ENCODE measurements at regions not wholly inside any gene's neighbourhood (a gene's known extent, or its start where the extent isn't known, plus 50 kb on each side); places are given as distances from the start of the nearest gene placed in this dataset.

GRCh38 chr9:87271696-87272477 is 225.8 kb upstream of the DAPK1 start:
- intact Hi-C loops (cut with micrococcal nuclease): no loop called here
- no peaks in the 10 kb centered on the region for H3K36me3 Mint-ChIP-seq (ENCODE audit: low read depth)
- peaks cover 17% of the 10 kb centered on the region for H3K4me1 Mint-ChIP-seq (ENCODE audit: low read depth)
- DNase-seq (no peak), ATAC-seq (no peak)
- H3K27ac Mint-ChIP-seq: no peak overlapping the region
- ChIA-PET CTCF (no interaction called here), POLR2A (no interaction called here)
- peaks cover 25% of the 10 kb centered on the region for H3K27me3 Mint-ChIP-seq
- H3K9me3 Mint-ChIP-seq: no peaks in the 10 kb centered on the region
- TF ChIP-seq CTCF (IDR thresholded peaks at IDR 0.05): no peak
- no peak overlapping the region for H3K4me3 Mint-ChIP-seq

GRCh38 chr9:87275047-87275725 is 222.5 kb upstream of the DAPK1 start:
- Mint-ChIP-seq H3K27ac (no peak overlapping the region), H3K36me3 (ENCODE audit: low read depth) (no peaks in the 10 kb centered on the region), H3K27me3 (peaks cover 21% of the 10 kb centered on the region), H3K4me3 (no peak overlapping the region), H3K4me1 (ENCODE audit: low read depth) (peaks cover 23% of the 10 kb centered on the region), H3K9me3 (no peaks in the 10 kb centered on the region)
- ChIA-PET CTCF (no interaction called here), POLR2A (no interaction called here)
- intact Hi-C loops (cut with micrococcal nuclease): no loop called here
- DNase-seq (no peak), ATAC-seq (no peak)
- TF ChIP-seq CTCF (IDR thresholded peaks at IDR 0.05): no peak

- intact Hi-C loops (cut with micrococcal nuclease): no loop called here
- no peak overlapping the region for H3K27ac Mint-ChIP-seq
- DNase-seq (no peak), ATAC-seq (no peak)
- POLR2A ChIA-PET: no interaction called here
- peaks cover 20% of the 10 kb centered on the region for H3K4me1 Mint-ChIP-seq (ENCODE audit: low read depth)
- H3K9me3 Mint-ChIP-seq: no peaks in the 10 kb centered on the region
- CTCF ChIA-PET: no interaction called here
- no peak for TF ChIP-seq CTCF (IDR thresholded peaks at IDR 0.05)
- no peaks in the 10 kb centered on the region for H3K36me3 Mint-ChIP-seq (ENCODE audit: low read depth)
- H3K27me3 Mint-ChIP-seq: peaks cover 13% of the 10 kb centered on the region
- no peak overlapping the region for H3K4me3 Mint-ChIP-seq
Observed at GRCh38 chr9:87276327-87276841, 221.3 kb upstream of the DAPK1 start.

GRCh38 chr9:87276851-87277261 is 220.8 kb upstream of the DAPK1 start:
- CTCF ChIA-PET: no interaction called here
- no peak overlapping the region for H3K27ac Mint-ChIP-seq
- POLR2A ChIA-PET: no interaction called here
- TF ChIP-seq CTCF (IDR thresholded peaks at IDR 0.05): no peak
- no peaks in the 10 kb centered on the region for H3K9me3 Mint-ChIP-seq
- H3K4me1 Mint-ChIP-seq (ENCODE audit: low read depth): peaks cover 20% of the 10 kb centered on the region
- no peak overlapping the region for H3K4me3 Mint-ChIP-seq
- H3K27me3 Mint-ChIP-seq: peaks cover 13% of the 10 kb centered on the region
- ATAC-seq (no peak), DNase-seq (no peak)
- H3K36me3 Mint-ChIP-seq (ENCODE audit: low read depth): no peaks in the 10 kb centered on the region
- intact Hi-C loops (cut with micrococcal nuclease): no loop called here

- H3K27me3 Mint-ChIP-seq: peaks cover 10% of the 10 kb centered on the region
- intact Hi-C loops (cut with micrococcal nuclease): no loop called here
- H3K27ac Mint-ChIP-seq: no peak overlapping the region
- DNase-seq: no peak
- no peak for TF ChIP-seq CTCF (IDR thresholded peaks at IDR 0.05)
- peaks cover 17% of the 10 kb centered on the region for H3K4me1 Mint-ChIP-seq (ENCODE audit: low read depth)
- H3K36me3 Mint-ChIP-seq (ENCODE audit: low read depth): no peaks in the 10 kb centered on the region
- ATAC-seq: no peak
- no peak overlapping the region for H3K4me3 Mint-ChIP-seq
- ChIA-PET CTCF (no interaction called here), POLR2A (no interaction called here)
- H3K9me3 Mint-ChIP-seq: no peaks in the 10 kb centered on the region
Observed at GRCh38 chr9:87277346-87277745, 220.3 kb upstream of the DAPK1 start.

All from activated CD8-positive, alpha-beta T cell treated with anti-CD3 and anti-CD28 coated beads for 36 hours (primary cell).